ENCODE measurements at regions not wholly inside any gene's neighbourhood (a gene's known extent, or its start where the extent isn't known, plus 50 kb on each side); places are given as distances from the start of the nearest gene placed in this dataset.

DNA sequence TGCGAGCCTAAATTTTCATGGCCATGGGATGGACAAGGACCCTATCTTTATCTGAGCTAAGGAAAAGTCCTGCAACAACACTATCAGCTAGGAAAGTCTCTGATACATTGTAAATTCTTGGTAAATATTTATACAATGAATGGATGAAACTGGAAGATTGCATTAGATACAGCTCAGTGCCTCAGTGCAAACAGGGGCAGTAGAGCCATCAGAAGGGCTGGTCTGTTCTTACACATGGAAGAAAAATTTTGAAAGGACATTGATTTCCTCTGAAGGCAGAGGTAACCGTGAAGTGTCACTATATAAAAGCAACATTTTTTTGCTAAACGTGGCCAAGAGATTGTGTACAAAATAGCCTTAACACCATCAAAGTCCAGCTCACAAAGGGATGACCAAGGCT, 153.2 kb upstream of the GADL1 start:
- TF ChIP-seq, protein P1, sequence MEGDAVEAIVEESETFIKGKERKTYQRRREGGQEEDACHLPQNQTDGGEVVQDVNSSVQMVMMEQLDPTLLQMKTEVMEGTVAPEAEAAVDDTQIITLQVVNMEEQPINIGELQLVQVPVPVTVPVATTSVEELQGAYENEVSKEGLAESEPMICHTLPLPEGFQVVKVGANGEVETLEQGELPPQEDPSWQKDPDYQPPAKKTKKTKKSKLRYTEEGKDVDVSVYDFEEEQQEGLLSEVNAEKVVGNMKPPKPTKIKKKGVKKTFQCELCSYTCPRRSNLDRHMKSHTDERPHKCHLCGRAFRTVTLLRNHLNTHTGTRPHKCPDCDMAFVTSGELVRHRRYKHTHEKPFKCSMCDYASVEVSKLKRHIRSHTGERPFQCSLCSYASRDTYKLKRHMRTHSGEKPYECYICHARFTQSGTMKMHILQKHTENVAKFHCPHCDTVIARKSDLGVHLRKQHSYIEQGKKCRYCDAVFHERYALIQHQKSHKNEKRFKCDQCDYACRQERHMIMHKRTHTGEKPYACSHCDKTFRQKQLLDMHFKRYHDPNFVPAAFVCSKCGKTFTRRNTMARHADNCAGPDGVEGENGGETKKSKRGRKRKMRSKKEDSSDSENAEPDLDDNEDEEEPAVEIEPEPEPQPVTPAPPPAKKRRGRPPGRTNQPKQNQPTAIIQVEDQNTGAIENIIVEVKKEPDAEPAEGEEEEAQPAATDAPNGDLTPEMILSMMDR (IDR thresholded peaks at IDR 0.05) = no peak
- TF ChIP-seq POLR2A (IDR thresholded peaks at IDR 0.05) = no peak

Data from stomach (tissue), 4 donors.